Uterus (tissue), 3 donors: ENCODE measurements at regions not wholly inside any gene's neighbourhood (a gene's known extent, or its start where the extent isn't known, plus 50 kb on each side); places are given as distances from the start of the nearest gene placed in this dataset.

Experiments used
- DNase-seq, 2 donors: peaks; one replicate each; pipeline ENCODE4 v3.0.0-alpha.2; 2019 to 2020
- H3K27ac ChIP-seq, 2 donors: fragments of 200-600 bp; sonication (generic); 1 replicate in 1 of 2; 2 replicates in 1 of 2; pipeline ENCODE4 v1.5.1; 2016 to 2018
- H3K27me3 ChIP-seq, 2 donors: fragments of 200-600 bp; sonication (generic); one replicate each; pipeline ENCODE4 v1.5.1; 2018 to 2019; ENCODE audit warnings: control low read depth in 1 of 2
- H3K36me3 ChIP-seq, 2 donors: fragments of 200-600 bp; sonication (generic); one replicate each; pipeline ENCODE4 v1.5.1; 2019; ENCODE audit warnings: control low read depth in 1 of 2
- H3K4me1 ChIP-seq, 2 donors: fragments of 200-600 bp; sonication (generic); one replicate each; pipeline ENCODE4 v1.5.1; 2018 to 2019; ENCODE audit warnings: control low read depth in 1 of 2
- H3K4me3 ChIP-seq, 2 donors: fragments of 200-600 bp; sonication (generic); 1 replicate in 1 of 2; 2 replicates in 1 of 2; pipeline ENCODE4 v1.5.1; 2018 to 2019; ENCODE audit warnings: mild to moderate bottlenecking in 1 of 2
- H3K9me3 ChIP-seq, 2 donors: fragments of 200-600 bp; sonication (generic); one replicate each; pipeline ENCODE4 v1.5.1; 2019; ENCODE audit warnings: control low read depth in 1 of 2
- POLR2A ChIP-seq, 2 donors: fragments of 450-650 bp; IDR thresholded peaks; one replicate each; pipeline ENCODE4 v1.6.1; 2016; ENCODE audit warnings: antibody characterized with exemption in 2 of 2, mild to moderate bottlenecking in 1 of 2, moderate library complexity in 1 of 2
- intact Hi-C: fragments of 100-400 bp; cut with DNase I; formaldehyde crosslinking; loops from one replicate; pipeline ENCODE4 v1.15.1; 2023; ENCODE audit warnings: low total_unique reads
- TF ChIP-seq, protein P1 (sequence below), 4 experiments: fragments of 200-600 bp in 2 of 4; fragments of 450-650 bp in 2 of 4; sonication (generic) in 2 of 4; IDR thresholded peaks; one replicate each; pipeline ENCODE4 v1.5.1; 2016 to 2019; ENCODE audit warnings: antibody characterized with exemption in 4 of 4, mild to moderate bottlenecking in 2 of 4, moderate library complexity in 1 of 4
- donor health status: DM: yes; HTN: yes; CAD: no.

- intact Hi-C loops = no loop called here
- H3K27me3 ChIP-seq = no peaks in the 10 kb centered on the region
Measured at GRCh38 chr6:210104-210456, 82.2 kb upstream of the DUSP22 start.

DNA sequence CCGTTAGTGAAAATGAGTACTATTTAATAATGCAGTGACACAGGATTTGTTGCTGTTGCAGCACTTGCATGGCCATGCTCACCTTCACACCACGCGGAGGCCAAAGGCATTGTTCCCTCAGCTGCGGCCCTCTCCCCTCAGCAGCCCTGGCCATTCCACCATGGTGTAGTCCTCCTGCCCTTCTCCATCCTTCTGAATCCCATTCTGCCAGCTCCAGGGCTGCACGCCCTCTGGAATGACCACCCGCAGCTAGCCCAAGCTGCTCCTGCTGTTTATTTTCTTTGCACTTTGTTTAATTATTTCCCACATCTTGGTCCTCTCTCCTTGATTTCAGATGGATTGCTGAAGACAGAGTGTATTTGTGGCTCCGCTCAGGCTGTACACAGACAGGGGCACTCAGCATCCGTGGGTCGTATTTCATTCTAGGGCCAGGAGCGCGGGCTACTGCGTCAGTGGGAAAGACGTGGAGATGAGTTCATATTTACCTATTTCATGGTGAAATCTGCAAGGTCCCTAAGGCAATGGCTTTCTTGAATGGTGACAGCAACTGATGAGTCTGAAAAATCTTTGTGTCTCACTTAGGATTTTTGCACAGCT is 81.4 kb upstream of the DUSP22 start:
- Histone ChIP-seq H3K4me1 (no peaks in the 10 kb centered on the region), H3K36me3 (no peaks in the 10 kb centered on the region), H3K4me3 (no peak overlapping the region), H3K27ac (no peak overlapping the region), H3K27me3 (no peaks in the 10 kb centered on the region), H3K9me3 (no peaks in the 10 kb centered on the region)
- no peak for DNase-seq
- intact Hi-C loops = no loop called here
- no peak for TF ChIP-seq POLR2A (IDR thresholded peaks at IDR 0.05)
- TF ChIP-seq, protein P1, sequence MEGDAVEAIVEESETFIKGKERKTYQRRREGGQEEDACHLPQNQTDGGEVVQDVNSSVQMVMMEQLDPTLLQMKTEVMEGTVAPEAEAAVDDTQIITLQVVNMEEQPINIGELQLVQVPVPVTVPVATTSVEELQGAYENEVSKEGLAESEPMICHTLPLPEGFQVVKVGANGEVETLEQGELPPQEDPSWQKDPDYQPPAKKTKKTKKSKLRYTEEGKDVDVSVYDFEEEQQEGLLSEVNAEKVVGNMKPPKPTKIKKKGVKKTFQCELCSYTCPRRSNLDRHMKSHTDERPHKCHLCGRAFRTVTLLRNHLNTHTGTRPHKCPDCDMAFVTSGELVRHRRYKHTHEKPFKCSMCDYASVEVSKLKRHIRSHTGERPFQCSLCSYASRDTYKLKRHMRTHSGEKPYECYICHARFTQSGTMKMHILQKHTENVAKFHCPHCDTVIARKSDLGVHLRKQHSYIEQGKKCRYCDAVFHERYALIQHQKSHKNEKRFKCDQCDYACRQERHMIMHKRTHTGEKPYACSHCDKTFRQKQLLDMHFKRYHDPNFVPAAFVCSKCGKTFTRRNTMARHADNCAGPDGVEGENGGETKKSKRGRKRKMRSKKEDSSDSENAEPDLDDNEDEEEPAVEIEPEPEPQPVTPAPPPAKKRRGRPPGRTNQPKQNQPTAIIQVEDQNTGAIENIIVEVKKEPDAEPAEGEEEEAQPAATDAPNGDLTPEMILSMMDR (IDR thresholded peaks at IDR 0.05) = no peak

More at GRCh38 chr6:210104-210456, 82.2 kb upstream of the DUSP22 start:
- no peak overlapping the region for H3K27ac ChIP-seq
- no peaks in the 10 kb centered on the region for H3K4me1 ChIP-seq
- TF ChIP-seq POLR2A (IDR thresholded peaks at IDR 0.05) = no peak
- TF ChIP-seq, protein P1 (IDR thresholded peaks at IDR 0.05) = no peak
- no peak for DNase-seq
- H3K4me3 ChIP-seq = no peak overlapping the region
- no peaks in the 10 kb centered on the region for H3K9me3 ChIP-seq
- no peaks in the 10 kb centered on the region for H3K36me3 ChIP-seq

DNA sequence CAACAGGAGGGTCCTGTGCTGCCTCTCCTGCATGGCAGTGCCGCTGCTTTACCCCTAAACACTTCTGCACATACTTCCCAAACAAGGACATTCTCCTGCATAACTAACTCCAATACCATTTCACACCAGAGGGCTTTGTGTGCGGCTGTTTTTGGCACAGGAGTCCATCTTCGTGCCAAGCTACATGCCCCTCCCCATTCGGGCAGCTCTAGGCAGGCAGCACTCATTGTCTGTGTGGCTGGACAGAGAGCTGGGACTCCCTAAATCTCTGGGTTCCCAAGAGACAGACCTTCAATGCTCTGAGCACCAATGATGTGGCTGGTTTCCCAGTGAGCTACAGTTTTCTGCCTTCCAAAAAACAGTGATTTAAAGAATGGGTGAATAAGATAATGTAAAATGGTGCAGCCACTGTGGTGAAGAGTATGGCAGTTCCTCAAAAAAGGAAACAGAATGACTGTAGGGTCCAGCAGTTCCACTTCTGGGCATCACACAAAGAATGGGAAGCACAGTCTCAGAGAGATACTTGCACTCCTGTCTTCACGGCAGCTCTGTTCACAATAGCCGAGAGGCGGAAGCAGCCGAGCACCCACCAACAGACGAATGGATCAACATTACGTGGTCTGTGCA is 80.3 kb upstream of the DUSP22 start:
- Histone ChIP-seq H3K36me3 (no peaks in the 10 kb centered on the region), H3K4me1 (no peaks in the 10 kb centered on the region), H3K4me3 (no peak overlapping the region), H3K27ac (no peak overlapping the region), H3K9me3 (no peaks in the 10 kb centered on the region), H3K27me3 (no peaks in the 10 kb centered on the region)
- intact Hi-C loops = no loop called here
- TF ChIP-seq, protein P1 (IDR thresholded peaks at IDR 0.05) = no peak
- no peak for TF ChIP-seq POLR2A (IDR thresholded peaks at IDR 0.05)
- DNase-seq = no peak

DNA sequence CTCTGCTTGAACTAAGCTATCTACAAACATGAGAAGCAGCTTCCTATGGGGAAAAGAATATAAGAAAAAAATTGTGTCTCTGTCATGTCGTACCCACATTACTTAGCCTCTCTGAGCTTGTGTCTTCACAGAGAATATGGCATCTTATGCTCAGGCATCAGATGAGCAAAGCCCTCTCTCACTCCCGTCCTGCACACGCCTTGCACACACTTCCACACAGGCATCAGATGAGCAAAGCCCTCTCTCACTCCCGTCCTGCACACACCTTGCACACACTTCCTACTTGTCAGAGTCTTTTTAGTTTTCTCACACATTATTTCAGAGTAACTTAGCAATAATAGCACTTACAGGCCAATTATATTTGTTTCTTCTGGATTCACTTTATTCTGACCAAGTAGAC is 79.0 kb upstream of the DUSP22 start:
- DNase-seq = no peak
- intact Hi-C loops = no loop called here
- no peaks in the 10 kb centered on the region for H3K27me3 ChIP-seq
- H3K9me3 ChIP-seq = no peaks in the 10 kb centered on the region
- no peaks in the 10 kb centered on the region for H3K36me3 ChIP-seq
- TF ChIP-seq POLR2A (IDR thresholded peaks at IDR 0.05) = no peak
- TF ChIP-seq, protein P1 (IDR thresholded peaks at IDR 0.05) = no peak
- H3K27ac ChIP-seq = no peak overlapping the region
- H3K4me3 ChIP-seq = no peak overlapping the region
- no peaks in the 10 kb centered on the region for H3K4me1 ChIP-seq

DNA sequence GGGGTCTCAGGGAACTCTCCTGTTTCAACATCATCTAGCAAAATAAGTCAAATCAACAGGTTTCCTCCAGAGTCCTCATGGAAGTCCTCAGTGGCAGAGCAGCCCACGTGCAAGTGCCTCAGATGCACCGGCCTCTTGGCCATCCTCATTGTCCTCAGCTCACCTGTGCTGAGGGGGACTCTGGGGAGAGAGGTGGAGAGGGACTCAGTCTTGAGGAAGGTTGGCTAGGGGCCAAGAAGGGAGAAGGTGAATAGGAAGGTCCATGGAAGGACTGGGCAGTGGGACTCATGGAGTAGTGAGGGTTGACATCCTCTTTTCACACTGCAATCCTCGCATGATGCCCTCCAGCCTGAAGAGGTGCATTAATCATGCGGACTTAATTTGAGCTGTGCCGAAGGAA is 77.9 kb upstream of the DUSP22 start:
- no peaks in the 10 kb centered on the region for H3K9me3 ChIP-seq
- no peaks in the 10 kb centered on the region for H3K4me1 ChIP-seq
- H3K4me3 ChIP-seq = no peak overlapping the region
- TF ChIP-seq, protein P1 (IDR thresholded peaks at IDR 0.05) = no peak
- no peak for TF ChIP-seq POLR2A (IDR thresholded peaks at IDR 0.05)
- no peak overlapping the region for H3K27ac ChIP-seq
- intact Hi-C loops = no loop called here
- no peaks in the 10 kb centered on the region for H3K36me3 ChIP-seq
- no peaks in the 10 kb centered on the region for H3K27me3 ChIP-seq
- DNase-seq = no peak
